BJ (cell line): ENCODE measurements at regions not wholly inside any gene's neighbourhood (a gene's known extent, or its start where the extent isn't known, plus 50 kb on each side); places are given as distances from the start of the nearest gene placed in this dataset.

Experiments
- CTCF ChIA-PET: fragments of 350-600 bp; formaldehyde crosslinking; extraction: SDS; loops from one replicate; lab custom pipeline; 2021; ENCODE audit warnings: antibody characterized with exemption, inconsistent platforms; lab: Yijun Ruan, JAX
- POLR2A ChIA-PET: fragments of 300-600 bp; sonication (Branson Sonifier 250); formaldehyde crosslinking; extraction: SDS; loops from one replicate; lab custom pipeline; 2021; ENCODE audit warnings: antibody characterized with exemption; lab: Charles Lee
- DNase-seq: peaks from one replicate; pipeline ENCODE4 v3.0.0-alpha.2; 2011; ENCODE audit warnings: low read depth
- H3K27me3 ChIP-seq: 2 replicates; pipeline ENCODE4 v1.6.0; 2011; ENCODE audit warnings: low read length; ENCODE audit not compliant: control insufficient read depth, insufficient read depth
- H3K36me3 ChIP-seq: 2 replicates; pipeline ENCODE4 v1.5.1; 2011; ENCODE audit warnings: low read length; ENCODE audit not compliant: control insufficient read depth, insufficient read depth
- H3K4me3 ChIP-seq: 2 replicates; pipeline ENCODE4 v1.5.1; 2011; ENCODE audit warnings: low read depth, mild to moderate bottlenecking, control low read depth, low read length
- TF ChIP-seq, protein P1 (sequence below): IDR thresholded peaks from 2 replicates; pipeline ENCODE4 v1.5.1; 2011; ENCODE audit warnings: low read depth, mild to moderate bottlenecking, control low read depth, inconsistent platforms, low read length, moderate library complexity; ENCODE audit not compliant: insufficient read depth

- no peak for DNase-seq
- Histone ChIP-seq H3K27me3 (no peaks in the 10 kb centered on the region), H3K36me3 (no peaks in the 10 kb centered on the region), H3K4me3 (no peak overlapping the region)
- CTCF ChIA-PET: no interaction called here
- POLR2A ChIA-PET: no interaction called here
- TF ChIP-seq, protein P1, sequence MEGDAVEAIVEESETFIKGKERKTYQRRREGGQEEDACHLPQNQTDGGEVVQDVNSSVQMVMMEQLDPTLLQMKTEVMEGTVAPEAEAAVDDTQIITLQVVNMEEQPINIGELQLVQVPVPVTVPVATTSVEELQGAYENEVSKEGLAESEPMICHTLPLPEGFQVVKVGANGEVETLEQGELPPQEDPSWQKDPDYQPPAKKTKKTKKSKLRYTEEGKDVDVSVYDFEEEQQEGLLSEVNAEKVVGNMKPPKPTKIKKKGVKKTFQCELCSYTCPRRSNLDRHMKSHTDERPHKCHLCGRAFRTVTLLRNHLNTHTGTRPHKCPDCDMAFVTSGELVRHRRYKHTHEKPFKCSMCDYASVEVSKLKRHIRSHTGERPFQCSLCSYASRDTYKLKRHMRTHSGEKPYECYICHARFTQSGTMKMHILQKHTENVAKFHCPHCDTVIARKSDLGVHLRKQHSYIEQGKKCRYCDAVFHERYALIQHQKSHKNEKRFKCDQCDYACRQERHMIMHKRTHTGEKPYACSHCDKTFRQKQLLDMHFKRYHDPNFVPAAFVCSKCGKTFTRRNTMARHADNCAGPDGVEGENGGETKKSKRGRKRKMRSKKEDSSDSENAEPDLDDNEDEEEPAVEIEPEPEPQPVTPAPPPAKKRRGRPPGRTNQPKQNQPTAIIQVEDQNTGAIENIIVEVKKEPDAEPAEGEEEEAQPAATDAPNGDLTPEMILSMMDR: no peak
Observed at GRCh38 chr2:36068086-36068485, 287.5 kb upstream of the CRIM1 start.

- CTCF ChIA-PET: no interaction called here
- POLR2A ChIA-PET: no interaction called here
- TF ChIP-seq, protein P1: no peak
- DNase-seq: no peak
- no peaks in the 10 kb centered on the region for H3K27me3 ChIP-seq
- no peaks in the 10 kb centered on the region for H3K36me3 ChIP-seq
- H3K4me3 ChIP-seq: no peak overlapping the region
Observed at GRCh38 chr2:36060133-36060532, 295.4 kb upstream of the CRIM1 start.

DNA sequence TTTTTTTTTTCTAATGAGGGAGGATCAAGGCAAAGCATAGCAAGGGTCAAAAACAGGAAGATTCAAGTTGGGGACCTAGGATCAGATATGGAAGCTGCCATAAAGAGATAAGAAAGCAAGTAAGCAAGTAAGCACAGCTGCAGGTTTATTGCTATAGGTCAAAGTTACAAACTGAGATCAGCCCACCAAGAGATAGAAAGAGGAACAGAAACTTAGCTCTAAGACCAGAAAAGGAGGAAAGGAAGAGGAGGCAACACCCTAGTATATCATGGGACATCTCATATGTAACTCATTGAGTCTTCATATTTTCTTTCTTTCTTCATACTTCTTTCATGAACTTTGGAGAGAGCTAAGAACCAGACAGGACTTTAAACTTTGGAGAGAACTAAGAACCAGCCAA, 295.9 kb upstream of the CRIM1 start:
- CTCF ChIA-PET: no interaction called here
- H3K4me3 ChIP-seq: no peak overlapping the region
- H3K27me3 ChIP-seq: no peaks in the 10 kb centered on the region
- POLR2A ChIA-PET: no interaction called here
- DNase-seq: no peak
- TF ChIP-seq, protein P1: no peak
- no peaks in the 10 kb centered on the region for H3K36me3 ChIP-seq

GRCh38 chr2:36058953-36059352, 296.6 kb upstream of the CRIM1 start:
- DNase-seq: no peak
- CTCF ChIA-PET: interaction anchor here (0.6 kb wide), 1 partner anchor 321 kb away, joined by 3 read pairs; no protein-coding TSS in a partner anchor
- TF ChIP-seq, protein P1: no peak

GRCh38 chr2:36058076-36058475, 297.5 kb upstream of the CRIM1 start:
- ChIA-PET POLR2A (no interaction called here), CTCF (interaction anchor here (0.6 kb wide), 1 partner anchor 320 kb away, joined by 3 read pairs; no protein-coding TSS in a partner anchor)
- Histone ChIP-seq H3K36me3 (no peaks in the 10 kb centered on the region), H3K27me3 (no peaks in the 10 kb centered on the region), H3K4me3 (no peak overlapping the region)
- TF ChIP-seq, protein P1: no peak
- no peak for DNase-seq

More at GRCh38 chr2:36058953-36059352, 296.6 kb upstream of the CRIM1 start:
- H3K36me3 ChIP-seq: no peaks in the 10 kb centered on the region
- POLR2A ChIA-PET: no interaction called here
- no peak overlapping the region for H3K4me3 ChIP-seq
- H3K27me3 ChIP-seq: no peaks in the 10 kb centered on the region
